ENCODE measurements at regions not wholly inside any gene's neighbourhood (a gene's known extent, or its start where the extent isn't known, plus 50 kb on each side); places are given as distances from the start of the nearest gene placed in this dataset.

GRCh38 chr2:479490-480176 is 191.7 kb upstream of the ALKAL2 start:
- no peak for DNase-seq

- DNase-seq = no peak
Measured at GRCh38 chr2:479031-479430, 191.1 kb upstream of the ALKAL2 start.

- no peak for DNase-seq
Measured at GRCh38 chr2:471560-471959, 183.7 kb upstream of the ALKAL2 start.

GRCh38 chr2:469514-469913 is 181.6 kb upstream of the ALKAL2 start:
- DNase-seq = no peak

GRCh38 chr2:468648-469336 is 180.9 kb upstream of the ALKAL2 start:
- no peak for DNase-seq

GRCh38 chr2:467892-468647 is 180.2 kb upstream of the ALKAL2 start:
- no peak for DNase-seq

- no peak for DNase-seq
Measured at GRCh38 chr2:467543-467891, 179.6 kb upstream of the ALKAL2 start.

- no peak for DNase-seq
Measured at GRCh38 chr2:467101-467500, 179.2 kb upstream of the ALKAL2 start.

- no peak for DNase-seq
Measured at GRCh38 chr2:464562-465309, 176.8 kb upstream of the ALKAL2 start.

- peak; percentile 80 for DNase-seq
Measured at GRCh38 chr2:460861-461260, 173.0 kb upstream of the ALKAL2 start.

- DNase-seq = no peak
Measured at GRCh38 chr2:459931-460330, 172.0 kb upstream of the ALKAL2 start.

- no peak for DNase-seq
Measured at GRCh38 chr2:458425-458815, 170.5 kb upstream of the ALKAL2 start.

- DNase-seq = no peak
Measured at GRCh38 chr2:457792-458424, 170.0 kb upstream of the ALKAL2 start.

GRCh38 chr2:457262-457661 is 169.4 kb upstream of the ALKAL2 start:
- DNase-seq = no peak

- DNase-seq = no peak
Measured at GRCh38 chr2:455913-456312, 168.0 kb upstream of the ALKAL2 start.

GRCh38 chr2:455015-455705 is 167.3 kb upstream of the ALKAL2 start:
- no peak for DNase-seq

- DNase-seq = no peak
Measured at GRCh38 chr2:453132-453531, 165.2 kb upstream of the ALKAL2 start.

- DNase-seq = no peak
Measured at GRCh38 chr2:451495-451894, 163.6 kb upstream of the ALKAL2 start.

GRCh38 chr2:449246-450067 is 161.6 kb upstream of the ALKAL2 start:
- DNase-seq = no peak

GRCh38 chr2:447902-448665 is 160.2 kb upstream of the ALKAL2 start:
- no peak for DNase-seq

Data from central memory CD4-positive, alpha-beta T cell (primary cell).